PFSK-1 (cell line): ENCODE measurements at regions not wholly inside any gene's neighbourhood (a gene's known extent, or its start where the extent isn't known, plus 50 kb on each side); places are given as distances from the start of the nearest gene placed in this dataset.

Experiments
- FOXP2 ChIP-seq: optimal IDR thresholded peaks from 2 replicates; pipeline ENCODE3; 2011; ENCODE audit warnings: borderline replicate concordance, control low read depth, inconsistent platforms; ENCODE audit not compliant: insufficient read depth; ENCODE audit errors: extremely low read length, extremely low read depth
- POLR2AphosphoS5 ChIP-seq: IDR thresholded peaks from 2 replicates; pipeline ENCODE4 v1.6.1; 2012; ENCODE audit warnings: low read depth, mild to moderate bottlenecking, control low read depth, low read length, moderate library complexity
- SIN3A ChIP-seq: IDR thresholded peaks from 2 replicates; pipeline ENCODE4 v1.6.1; 2012; ENCODE audit warnings: mild to moderate bottlenecking, low read length, moderate library complexity, borderline replicate concordance; ENCODE audit not compliant: insufficient read depth
- TAF1 ChIP-seq: IDR thresholded peaks from 2 replicates; pipeline ENCODE4 v1.6.1; 2012; ENCODE audit warnings: low read length, control low read depth, borderline replicate concordance; ENCODE audit not compliant: insufficient read depth
- TF ChIP-seq, protein P1 (sequence below), 2 experiments: IDR thresholded peaks; 2 replicates each; pipeline versions ENCODE4 v1.6.1 to v1.8.0; 2011 to 2012; ENCODE audit warnings: low read depth in 2 of 2, low read length in 2 of 2, control low read depth in 1 of 2, inconsistent platforms in 1 of 2, mild to moderate bottlenecking in 1 of 2, moderate library complexity in 1 of 2; ENCODE audit not compliant: insufficient read depth in 1 of 2

DNA sequence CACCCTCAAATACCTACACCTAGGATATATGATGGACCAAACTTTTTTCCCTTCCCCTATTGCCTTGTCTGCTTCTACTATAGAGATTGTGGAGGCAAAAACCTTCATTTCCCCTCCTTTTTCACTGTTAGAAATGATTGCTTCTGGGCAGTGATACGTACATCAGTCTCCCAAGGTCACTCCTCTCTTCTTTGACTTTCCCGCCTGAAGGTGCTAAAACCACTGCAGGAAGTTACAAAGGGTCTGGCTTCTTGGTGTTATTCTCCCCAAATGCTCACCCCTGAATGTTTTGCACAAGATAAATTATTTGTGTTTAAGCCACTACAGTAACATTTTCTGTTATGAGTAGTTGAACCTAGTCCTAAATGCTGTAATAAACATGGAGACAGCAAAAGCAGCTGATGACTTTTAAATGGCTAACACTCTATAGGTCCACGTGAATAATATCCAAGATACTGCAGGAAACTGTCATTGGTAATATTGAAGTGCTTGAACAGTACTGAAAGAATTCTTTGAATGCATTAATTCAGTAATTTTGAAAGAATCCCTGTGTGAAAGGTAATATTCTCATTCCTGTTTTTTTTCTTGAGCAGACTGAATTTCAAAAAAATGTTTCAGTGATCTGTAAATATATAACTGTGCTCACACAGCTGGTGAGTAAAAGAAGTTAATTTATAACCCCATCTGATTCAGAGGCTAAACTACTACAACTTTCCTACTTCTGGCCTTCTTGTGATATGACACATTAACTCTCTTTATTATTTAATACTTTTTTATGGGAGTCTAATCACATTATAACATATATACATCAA lies 865.1 kb downstream of the EFNB2 start:
- TF ChIP-seq, protein P1, sequence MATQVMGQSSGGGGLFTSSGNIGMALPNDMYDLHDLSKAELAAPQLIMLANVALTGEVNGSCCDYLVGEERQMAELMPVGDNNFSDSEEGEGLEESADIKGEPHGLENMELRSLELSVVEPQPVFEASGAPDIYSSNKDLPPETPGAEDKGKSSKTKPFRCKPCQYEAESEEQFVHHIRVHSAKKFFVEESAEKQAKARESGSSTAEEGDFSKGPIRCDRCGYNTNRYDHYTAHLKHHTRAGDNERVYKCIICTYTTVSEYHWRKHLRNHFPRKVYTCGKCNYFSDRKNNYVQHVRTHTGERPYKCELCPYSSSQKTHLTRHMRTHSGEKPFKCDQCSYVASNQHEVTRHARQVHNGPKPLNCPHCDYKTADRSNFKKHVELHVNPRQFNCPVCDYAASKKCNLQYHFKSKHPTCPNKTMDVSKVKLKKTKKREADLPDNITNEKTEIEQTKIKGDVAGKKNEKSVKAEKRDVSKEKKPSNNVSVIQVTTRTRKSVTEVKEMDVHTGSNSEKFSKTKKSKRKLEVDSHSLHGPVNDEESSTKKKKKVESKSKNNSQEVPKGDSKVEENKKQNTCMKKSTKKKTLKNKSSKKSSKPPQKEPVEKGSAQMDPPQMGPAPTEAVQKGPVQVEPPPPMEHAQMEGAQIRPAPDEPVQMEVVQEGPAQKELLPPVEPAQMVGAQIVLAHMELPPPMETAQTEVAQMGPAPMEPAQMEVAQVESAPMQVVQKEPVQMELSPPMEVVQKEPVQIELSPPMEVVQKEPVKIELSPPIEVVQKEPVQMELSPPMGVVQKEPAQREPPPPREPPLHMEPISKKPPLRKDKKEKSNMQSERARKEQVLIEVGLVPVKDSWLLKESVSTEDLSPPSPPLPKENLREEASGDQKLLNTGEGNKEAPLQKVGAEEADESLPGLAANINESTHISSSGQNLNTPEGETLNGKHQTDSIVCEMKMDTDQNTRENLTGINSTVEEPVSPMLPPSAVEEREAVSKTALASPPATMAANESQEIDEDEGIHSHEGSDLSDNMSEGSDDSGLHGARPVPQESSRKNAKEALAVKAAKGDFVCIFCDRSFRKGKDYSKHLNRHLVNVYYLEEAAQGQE (IDR thresholded peaks at IDR 0.05; ENCODE audit: insufficient read depth in 1 of 2, low read depth in 2 of 2, low read length in 2 of 2), result no peak
- no peak for TF ChIP-seq TAF1
- TF ChIP-seq FOXP2, result no peak
- no peak for TF ChIP-seq SIN3A
- TF ChIP-seq POLR2AphosphoS5, result no peak

DNA sequence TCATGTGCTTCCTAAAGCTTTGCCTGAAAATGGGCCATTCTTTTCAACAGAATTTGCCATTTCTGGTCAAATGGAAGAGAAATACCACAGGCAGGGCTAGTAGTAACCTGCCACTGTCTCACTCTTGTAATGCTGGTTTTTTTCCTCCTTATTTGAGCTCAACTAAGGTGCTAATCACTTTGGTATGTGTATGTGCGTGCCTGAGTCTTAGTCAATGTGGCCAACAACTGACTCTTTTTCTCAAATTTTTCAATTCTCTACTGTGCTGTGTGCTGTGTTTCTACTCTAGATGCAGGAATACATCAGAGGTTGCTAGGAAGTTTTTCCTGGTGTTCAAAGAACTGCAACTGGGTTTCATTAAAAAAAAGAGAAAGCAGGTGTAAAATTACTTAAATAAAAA lies 870.2 kb downstream of the EFNB2 start:
- TF ChIP-seq FOXP2 (no peak), TAF1 (no peak), SIN3A (no peak), POLR2AphosphoS5 (no peak)
- TF ChIP-seq, protein P1 (IDR thresholded peaks at IDR 0.05; ENCODE audit: insufficient read depth in 1 of 2, low read depth in 2 of 2, low read length in 2 of 2), result no peak

DNA sequence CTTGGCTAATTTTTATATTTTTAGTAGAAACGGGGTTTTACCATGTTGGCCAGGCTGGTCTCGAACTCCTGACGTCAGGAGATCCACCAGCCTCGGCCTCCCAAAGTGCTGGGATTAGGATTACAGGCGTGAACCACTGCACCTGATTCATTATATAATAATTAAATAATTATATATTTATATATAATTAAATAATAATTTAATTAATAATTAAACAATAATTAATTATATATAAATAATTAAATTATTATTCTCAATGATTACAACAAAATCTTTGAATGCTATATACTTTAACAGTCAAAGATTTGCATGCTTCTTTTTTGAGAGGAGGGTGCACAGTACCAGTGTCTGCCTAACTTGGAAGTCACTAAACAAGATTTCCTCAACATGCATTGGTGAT lies 872.3 kb downstream of the EFNB2 start:
- TF ChIP-seq TAF1, result no peak

- TF ChIP-seq FOXP2, result no peak
- TF ChIP-seq SIN3A, result no peak
- TF ChIP-seq, protein P1 (IDR thresholded peaks at IDR 0.05; ENCODE audit: insufficient read depth in 1 of 2, low read depth in 2 of 2, low read length in 2 of 2), result no peak
- no peak for TF ChIP-seq TAF1
- no peak for TF ChIP-seq POLR2AphosphoS5
These were observed 874.9 kb downstream of the EFNB2 start for GRCh38 chr13:105660561-105660960.

DNA sequence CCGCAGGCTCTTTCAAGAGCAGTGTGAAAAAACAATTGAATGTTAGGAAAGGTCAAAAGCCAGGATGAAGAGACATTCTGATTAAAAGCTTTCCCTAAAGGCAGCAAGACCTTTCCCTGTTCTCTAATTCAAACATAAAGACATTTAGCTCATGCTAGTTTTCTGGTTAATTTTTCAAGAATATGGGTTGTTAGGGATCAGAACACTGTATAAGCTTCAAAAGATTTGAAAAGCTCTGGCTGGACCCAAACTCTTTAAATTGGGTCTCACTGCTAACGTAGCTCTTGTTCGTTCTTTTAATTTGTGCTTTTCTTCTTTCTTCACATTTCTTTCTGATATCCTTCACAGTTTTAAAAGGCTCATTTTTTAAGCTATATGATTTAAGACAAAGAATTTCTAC lies 877.0 kb downstream of the EFNB2 start:
- no peak for TF ChIP-seq FOXP2
- no peak for TF ChIP-seq SIN3A
- TF ChIP-seq TAF1, result no peak
- TF ChIP-seq, protein P1 (IDR thresholded peaks at IDR 0.05; ENCODE audit: insufficient read depth in 1 of 2, low read depth in 2 of 2, low read length in 2 of 2), result no peak
- no peak for TF ChIP-seq POLR2AphosphoS5
